B cell (primary cell): ENCODE measurements at regions not wholly inside any gene's neighbourhood (a gene's known extent, or its start where the extent isn't known, plus 50 kb on each side); places are given as distances from the start of the nearest gene placed in this dataset.

Experiments used
- EZH2 ChIP-seq: IDR thresholded peaks from 2 replicates; pipeline ENCODE4 v1.6.1; 2012; ENCODE audit warnings: borderline replicate concordance, low read depth, mild to moderate bottlenecking, moderate library complexity, low read length; ENCODE audit not compliant: insufficient read depth, poor library complexity, severe bottlenecking
- TF ChIP-seq, protein P1 (sequence below): fragments of 200-600 bp; IDR thresholded peaks from one replicate; pipeline ENCODE4 v1.8.0; 2022; ENCODE audit warnings: antibody characterized with exemption, mild to moderate bottlenecking

DNA sequence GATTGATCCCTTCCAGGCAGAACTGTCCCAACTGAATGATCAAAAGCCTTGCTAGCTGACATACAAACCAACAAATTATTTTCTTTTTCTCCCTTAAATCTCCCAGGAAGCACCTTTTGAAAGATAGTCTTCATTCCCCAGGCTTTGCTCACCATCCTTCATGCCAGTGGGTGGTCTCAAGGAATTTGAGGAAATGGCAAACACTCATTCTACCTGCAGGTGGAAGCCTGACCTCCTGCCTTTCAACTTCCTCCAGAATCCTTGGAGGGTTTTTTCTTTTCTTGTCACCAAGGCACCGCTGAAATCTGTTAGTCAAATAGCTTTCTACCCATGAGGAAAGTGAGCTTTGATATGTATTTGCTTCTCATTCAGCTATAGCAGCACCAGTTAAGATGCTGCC, 128.5 kb downstream of the WIF1 start:
- TF ChIP-seq, protein P1, sequence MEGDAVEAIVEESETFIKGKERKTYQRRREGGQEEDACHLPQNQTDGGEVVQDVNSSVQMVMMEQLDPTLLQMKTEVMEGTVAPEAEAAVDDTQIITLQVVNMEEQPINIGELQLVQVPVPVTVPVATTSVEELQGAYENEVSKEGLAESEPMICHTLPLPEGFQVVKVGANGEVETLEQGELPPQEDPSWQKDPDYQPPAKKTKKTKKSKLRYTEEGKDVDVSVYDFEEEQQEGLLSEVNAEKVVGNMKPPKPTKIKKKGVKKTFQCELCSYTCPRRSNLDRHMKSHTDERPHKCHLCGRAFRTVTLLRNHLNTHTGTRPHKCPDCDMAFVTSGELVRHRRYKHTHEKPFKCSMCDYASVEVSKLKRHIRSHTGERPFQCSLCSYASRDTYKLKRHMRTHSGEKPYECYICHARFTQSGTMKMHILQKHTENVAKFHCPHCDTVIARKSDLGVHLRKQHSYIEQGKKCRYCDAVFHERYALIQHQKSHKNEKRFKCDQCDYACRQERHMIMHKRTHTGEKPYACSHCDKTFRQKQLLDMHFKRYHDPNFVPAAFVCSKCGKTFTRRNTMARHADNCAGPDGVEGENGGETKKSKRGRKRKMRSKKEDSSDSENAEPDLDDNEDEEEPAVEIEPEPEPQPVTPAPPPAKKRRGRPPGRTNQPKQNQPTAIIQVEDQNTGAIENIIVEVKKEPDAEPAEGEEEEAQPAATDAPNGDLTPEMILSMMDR, result no peak
- no peak for TF ChIP-seq EZH2
